DMS53 (cell line): ENCODE measurements at regions not wholly inside any gene's neighbourhood (a gene's known extent, or its start where the extent isn't known, plus 50 kb on each side); places are given as distances from the start of the nearest gene placed in this dataset.
"Not testable (repeated sequence)": the region's sequence is repeated elsewhere in the genome, so short reads cannot be mapped to it uniquely, and the experiment has no call there.

Experiments
- DNase-seq: peaks from one replicate; lab custom pipeline; 2025; lab: John Stamatoyannopoulos, UW

GRCh38 chr17:36695710-36696109 lies 94.3 kb downstream of the MRM1 start:
- DNase-seq = not testable (repeated sequence)

- DNase-seq = no peak
These were observed 95.4 kb downstream of the MRM1 start for GRCh38 chr17:36696805-36697204.

DNA sequence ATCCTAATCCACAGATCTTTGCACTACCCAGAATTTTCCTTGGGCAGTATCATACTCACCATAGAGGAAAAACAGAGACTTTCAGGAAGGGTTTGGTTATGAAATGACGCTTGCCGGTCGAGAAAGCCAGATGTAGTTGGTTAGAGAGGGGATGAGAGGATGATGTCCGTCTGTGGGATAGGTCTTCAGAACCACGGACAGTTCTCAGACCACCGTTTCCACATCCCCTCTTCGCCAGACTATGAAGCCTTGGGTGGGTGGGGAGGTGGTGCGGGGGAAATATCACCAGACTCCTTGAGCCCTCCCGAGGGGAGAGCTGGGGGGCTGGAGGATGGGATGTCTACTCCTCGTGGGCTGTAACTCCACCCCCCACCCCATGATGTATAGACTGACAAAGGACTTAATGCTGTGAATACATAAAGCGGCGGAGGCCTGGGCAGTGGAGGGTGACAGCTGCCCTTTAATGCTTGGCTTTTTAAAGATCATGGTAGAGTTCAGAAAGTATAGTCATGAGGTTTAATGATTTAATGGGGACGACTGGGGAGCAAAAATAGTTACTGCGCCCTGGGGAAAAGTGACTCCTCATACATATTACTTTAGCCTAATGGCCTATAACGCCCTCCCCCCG lies 96.6 kb downstream of the MRM1 start:
- DNase-seq = no peak

GRCh38 chr17:36701429-36702099 lies 100.2 kb downstream of the MRM1 start:
- no peak for DNase-seq

GRCh38 chr17:36702636-36703035 lies 101.3 kb downstream of the MRM1 start:
- DNase-seq = no peak

GRCh38 chr17:36703860-36704266 lies 102.5 kb downstream of the MRM1 start:
- peak; percentile 36 for DNase-seq

DNA sequence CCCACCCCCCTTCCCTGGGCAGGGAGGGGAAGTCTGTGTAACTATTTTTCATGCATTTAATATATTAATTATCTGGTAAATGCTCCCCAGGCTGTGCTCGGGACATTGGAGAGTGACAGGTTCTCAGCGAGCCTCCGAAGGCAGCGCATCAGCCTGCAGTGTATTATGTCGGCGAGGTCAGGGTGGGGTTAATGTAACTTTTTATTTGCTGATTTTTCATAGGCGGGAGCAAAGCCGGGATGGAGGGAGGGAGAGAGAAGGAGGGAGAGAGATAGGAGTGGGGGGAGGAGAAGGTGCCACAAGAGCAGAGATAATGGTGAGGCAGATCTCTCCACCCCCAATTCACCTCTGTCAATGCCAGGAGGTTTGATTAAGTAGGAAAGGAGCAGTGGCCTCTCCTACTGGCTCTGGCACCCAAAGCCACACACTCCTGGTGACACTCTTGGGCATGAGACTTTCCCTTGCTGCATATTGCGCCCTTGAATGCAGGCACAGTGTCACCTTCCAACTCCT lies 104.0 kb downstream of the MRM1 start:
- DNase-seq = no peak

DNA sequence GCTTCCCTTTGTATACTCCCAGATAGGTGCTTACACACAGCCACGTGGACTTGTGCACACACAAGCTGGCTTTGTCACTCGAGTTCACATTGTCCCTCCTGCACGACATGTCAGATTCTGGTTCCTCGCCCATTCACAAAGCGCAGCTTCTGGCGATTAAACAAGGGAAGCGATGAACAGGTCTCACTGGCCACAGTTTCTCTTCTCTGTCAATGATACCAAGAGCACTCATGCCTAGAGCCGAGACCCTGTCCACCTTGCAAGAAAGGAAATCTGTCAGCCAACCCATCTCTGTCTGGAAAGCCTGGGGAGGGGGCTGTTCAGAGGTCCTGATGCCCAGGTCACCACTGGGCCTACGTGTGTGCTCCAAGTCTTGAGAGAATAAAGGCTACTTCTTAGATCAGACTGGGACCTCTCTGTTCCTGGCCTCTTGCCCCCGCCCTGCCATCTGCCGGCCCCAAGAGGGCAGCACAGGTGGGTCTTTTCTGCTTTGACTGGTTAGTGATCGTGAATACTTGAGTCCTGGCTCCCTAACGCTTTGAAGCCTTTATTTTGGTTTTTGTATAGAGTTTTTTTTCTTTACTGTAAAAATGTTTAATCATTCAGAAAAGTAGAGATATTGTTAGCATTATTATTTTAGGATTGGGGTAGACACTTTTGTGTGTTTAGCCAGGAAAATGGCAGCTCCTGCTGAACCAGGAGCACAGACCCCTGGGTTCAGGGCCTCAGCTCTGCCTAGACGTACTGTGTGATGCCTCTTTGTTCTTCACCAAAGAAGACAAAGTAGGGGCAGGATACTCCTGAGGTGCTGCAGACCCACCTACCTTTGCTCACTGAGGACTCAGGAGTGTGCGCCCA lies 104.7 kb downstream of the MRM1 start:
- peak; percentile 80 for DNase-seq

- DNase-seq = no peak
These were observed 106.5 kb downstream of the MRM1 start for GRCh38 chr17:36707904-36708303.

DNA sequence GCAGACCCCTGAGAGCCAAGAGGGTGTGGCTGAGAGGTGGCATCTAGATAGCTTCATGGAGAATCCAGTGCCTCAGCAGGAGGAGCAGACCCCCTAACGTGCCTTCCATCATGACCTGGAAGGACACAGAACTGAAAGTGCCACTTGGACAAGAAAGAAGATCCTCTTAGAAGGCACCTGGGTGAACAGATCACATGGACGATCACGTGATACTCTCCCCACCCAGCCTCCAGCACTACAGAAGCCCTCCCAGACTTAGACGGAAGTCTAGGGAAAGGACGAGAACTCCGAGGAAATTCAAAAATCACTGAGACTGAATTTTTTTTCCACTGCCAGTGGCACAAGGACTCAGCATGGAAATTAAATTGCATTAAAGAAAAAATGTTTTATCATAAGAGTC lies 113.4 kb downstream of the MRM1 start:
- DNase-seq = no peak

DNA sequence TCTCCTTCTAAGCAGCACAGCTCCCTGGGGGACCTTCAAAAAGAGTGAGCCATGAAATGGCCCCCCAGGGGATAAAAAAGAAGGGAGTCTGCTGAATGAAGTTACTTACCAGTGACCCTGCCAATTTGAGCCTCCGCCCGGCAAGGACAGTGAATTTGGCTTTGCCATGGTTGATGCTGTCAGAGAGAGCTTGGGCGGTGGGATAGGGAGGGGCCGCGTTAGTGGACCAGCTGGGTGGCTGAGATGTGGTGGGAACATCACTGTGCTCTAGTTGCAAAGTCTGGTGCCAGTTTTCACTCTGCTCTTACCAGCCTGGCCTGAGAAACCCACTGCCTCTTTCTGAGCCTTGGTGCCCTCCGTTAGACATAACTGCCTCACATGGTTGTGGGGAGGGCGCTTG lies 114.6 kb downstream of the MRM1 start:
- no peak for DNase-seq

DNA sequence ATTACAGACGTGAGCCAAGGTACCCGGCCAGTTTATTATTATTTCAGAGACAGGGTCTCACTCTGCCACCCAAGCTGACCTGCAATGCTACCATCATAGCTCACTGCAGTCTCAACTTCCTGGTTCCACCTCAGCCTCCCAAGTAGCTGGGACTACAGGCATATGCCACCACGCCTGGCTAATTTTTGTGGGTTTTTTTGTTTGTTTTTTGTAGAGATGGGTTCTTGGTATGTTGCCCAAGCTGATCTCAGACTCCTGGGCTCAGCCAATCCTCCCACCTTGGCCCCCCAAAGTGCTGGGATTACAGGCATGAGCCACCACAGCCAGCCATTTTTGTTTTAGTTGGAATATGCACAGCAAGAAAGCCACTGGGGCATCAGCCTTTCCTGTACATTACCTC lies 115.7 kb downstream of the MRM1 start:
- no peak for DNase-seq

DNA sequence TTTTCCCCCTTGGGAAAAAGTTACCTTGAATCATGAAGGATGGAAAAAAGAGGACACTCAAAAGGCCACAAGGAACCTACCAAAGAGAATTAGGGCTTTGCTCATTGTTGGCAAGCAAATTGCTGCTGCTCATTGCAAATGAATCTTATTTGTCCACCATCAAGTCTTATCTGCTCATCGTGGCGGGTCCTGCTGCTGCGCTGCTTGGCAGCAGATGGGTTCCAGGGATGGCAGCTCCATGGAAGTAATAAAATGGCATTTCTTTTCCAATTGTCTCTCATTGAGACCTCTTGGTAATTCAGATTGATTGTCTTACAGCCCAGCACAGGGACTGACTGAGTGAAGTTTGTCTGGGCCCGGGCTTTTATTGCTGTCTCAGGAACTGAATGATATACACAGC lies 118.7 kb downstream of the MRM1 start:
- DNase-seq = no peak

DNA sequence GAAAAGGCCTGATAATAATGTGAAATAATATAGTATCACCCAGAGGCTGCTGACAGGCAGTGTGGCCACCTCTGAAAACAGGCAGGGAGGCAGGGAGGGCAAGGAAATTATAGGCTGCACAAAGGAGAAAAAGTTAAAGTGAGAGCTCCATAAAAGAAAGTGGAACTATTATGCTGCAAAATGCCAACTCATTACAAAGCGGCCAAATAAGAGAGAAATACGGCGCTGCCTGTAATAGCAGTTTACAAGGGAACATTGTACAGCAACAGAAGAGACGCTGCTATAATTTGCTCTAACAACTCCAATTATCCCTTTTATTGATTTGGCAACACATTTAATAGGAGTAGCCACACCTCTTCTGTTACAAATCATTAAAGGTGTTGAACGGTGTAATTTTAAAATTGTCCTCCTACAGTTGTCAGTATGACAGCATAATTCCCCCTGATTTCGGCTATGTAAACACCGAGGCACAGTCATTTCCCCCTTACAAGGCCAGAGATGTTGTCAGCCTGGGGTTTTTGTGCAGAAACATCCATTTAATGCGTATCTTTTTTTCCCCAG lies 120.3 kb downstream of the MRM1 start:
- DNase-seq = no peak

DNA sequence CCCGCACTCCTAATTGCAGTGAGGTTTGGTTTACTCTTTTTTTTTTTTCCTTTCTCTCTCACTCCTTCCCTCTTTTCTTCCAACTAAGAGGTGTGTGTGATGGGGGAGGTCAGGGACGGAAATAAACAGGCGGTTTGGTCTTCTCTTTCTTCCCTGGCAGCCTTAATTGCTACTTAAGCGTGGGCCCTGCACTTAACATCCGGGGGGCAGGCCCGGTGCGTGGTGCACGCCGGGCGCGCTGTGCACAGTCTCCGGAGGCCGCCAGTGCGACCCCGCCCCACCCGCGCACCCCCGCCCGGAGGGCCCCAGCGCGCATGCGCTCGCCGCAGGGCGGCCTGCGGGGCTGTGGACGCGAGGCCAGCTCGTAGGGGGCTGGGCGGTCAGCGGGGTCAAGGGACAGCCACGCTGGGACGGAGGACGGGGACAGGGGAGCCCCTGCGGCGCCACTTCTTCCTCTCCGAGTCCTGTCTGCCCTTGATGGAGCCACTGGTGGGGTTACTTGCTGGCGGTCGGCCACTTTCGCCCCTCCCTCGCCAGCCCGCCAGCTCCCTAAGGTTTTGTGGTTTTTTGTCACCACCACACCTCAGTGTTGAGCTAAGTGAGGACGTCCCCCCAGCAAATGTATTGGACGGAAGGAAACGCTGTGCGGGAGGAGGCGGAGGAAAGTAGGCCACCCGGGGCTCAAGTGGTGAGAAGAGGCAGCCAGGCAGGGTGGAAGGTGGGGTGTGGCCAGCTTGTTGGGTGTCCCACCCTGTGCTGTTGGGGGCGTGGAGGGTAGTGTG lies 120.9 kb downstream of the MRM1 start:
- peak; percentile 77 for DNase-seq

DNA sequence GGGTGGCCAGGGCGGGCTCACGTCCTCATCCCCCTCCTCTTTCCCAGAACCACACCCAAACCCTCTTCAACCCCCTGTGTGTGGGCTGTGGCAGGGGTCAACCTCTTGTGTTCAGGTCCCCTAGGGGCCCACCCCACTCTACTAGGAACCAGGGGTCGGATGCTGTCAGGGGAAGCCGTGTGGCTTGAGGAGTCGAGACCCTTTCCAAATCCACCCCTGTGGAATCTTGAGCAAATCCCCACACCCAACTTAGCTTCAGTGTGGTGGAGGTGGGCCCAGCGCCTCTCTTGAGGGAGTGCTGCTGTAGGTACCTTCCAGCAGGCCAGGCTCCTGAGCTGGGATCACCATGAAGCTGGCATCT lies 121.5 kb downstream of the MRM1 start:
- peak; percentile 4 for DNase-seq

GRCh38 chr17:36723459-36724025 lies 122.2 kb downstream of the MRM1 start:
- no peak for DNase-seq

- DNase-seq = no peak
These were observed 124.8 kb downstream of the MRM1 start for GRCh38 chr17:36726199-36726598.

- no peak for DNase-seq
These were observed 125.7 kb downstream of the MRM1 start for GRCh38 chr17:36727052-36727451.

DNA sequence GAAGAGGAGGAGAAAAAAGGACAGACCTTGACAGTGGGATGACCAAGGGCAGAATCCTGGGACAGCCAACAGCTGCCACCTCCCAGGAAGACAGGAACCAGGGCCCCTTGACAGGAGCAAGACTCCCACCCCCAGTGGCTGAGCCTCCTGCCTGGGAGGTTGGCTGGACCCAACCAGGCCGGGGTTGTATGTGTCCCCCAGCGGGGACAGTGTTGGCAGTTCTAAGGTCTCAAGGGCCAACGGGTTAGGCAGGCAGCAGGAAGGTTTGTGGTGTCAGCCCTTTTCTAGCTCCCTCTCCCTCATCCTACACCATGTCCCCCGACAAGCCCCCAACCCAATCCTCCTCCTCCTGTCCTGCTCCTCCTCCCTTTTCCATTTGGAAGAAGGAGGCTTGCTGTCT lies 126.2 kb downstream of the MRM1 start:
- DNase-seq = no peak
